Neuronal stem cell (in vitro differentiated cells): ENCODE measurements at regions not wholly inside any gene's neighbourhood (a gene's known extent, or its start where the extent isn't known, plus 50 kb on each side); places are given as distances from the start of the nearest gene placed in this dataset.

Experiments used
- DNase-seq: peaks from one replicate; pipeline ENCODE4 v3.0.0-alpha.2; 2013; ENCODE audit warnings: low spot score
- H2AFZ ChIP-seq: one replicate; pipeline ENCODE4 v1.6.1; 2013; ENCODE audit warnings: mild to moderate bottlenecking, low read length, inconsistent platforms
- H2AK5ac ChIP-seq: 2 replicates; pipeline ENCODE4 v1.6.1; 2013; ENCODE audit warnings: low read depth, mild to moderate bottlenecking, inconsistent platforms, low read length, moderate library complexity, mixed read lengths
- H2BK120ac ChIP-seq: 2 replicates; pipeline ENCODE4 v1.6.1; 2013; ENCODE audit warnings: low read depth, mild to moderate bottlenecking, inconsistent platforms, low read length, moderate library complexity, mixed read lengths
- H2BK12ac ChIP-seq: one replicate; pipeline ENCODE4 v1.6.1; 2013; ENCODE audit warnings: low read length, inconsistent platforms
- H2BK15ac ChIP-seq: 2 replicates; pipeline ENCODE4 v1.6.1; 2013; ENCODE audit warnings: mild to moderate bottlenecking, low read length, inconsistent platforms, mixed read lengths
- H2BK5ac ChIP-seq: one replicate; pipeline ENCODE4 v1.6.1; 2013; ENCODE audit warnings: inconsistent platforms, mild to moderate bottlenecking, low read length, moderate library complexity
- H3K14ac ChIP-seq: one replicate; pipeline ENCODE4 v1.6.1; 2013; ENCODE audit warnings: low read length, inconsistent platforms
- H3K18ac ChIP-seq: 2 replicates; pipeline ENCODE4 v1.6.1; 2013; ENCODE audit warnings: low read length, inconsistent platforms
- H3K23ac ChIP-seq: 2 replicates; pipeline ENCODE4 v1.6.1; 2013; ENCODE audit warnings: low read depth, mild to moderate bottlenecking, mixed read lengths, low read length, inconsistent platforms; ENCODE audit not compliant: poor library complexity
- H3K27ac ChIP-seq: replicated peaks from 3 replicates; pipeline ENCODE4 v1.5.1; 2013; ENCODE audit warnings: low read length, inconsistent platforms
- H3K27me3 ChIP-seq, 3 experiments: 2 replicates each; pipeline ENCODE4 v1.6.1; 2013; ENCODE audit warnings: low read length in 3 of 3, mild to moderate bottlenecking in 2 of 3, inconsistent platforms in 1 of 3, low read depth in 1 of 3, mixed read lengths in 1 of 3, moderate library complexity in 1 of 3; ENCODE audit not compliant: control insufficient read depth in 3 of 3, insufficient read depth in 3 of 3
- H3K36me3 ChIP-seq, 2 donors: replicated peaks in 1 of 2; 2 replicates each; pipeline ENCODE4 v1.6.1; 2013; ENCODE audit warnings: low read length in 2 of 2; ENCODE audit not compliant: control insufficient read depth in 2 of 2, insufficient read depth in 2 of 2
- H3K4ac ChIP-seq: 2 replicates; pipeline ENCODE4 v1.6.1; 2013; ENCODE audit warnings: inconsistent platforms, mild to moderate bottlenecking, low read length, moderate library complexity
- H3K4me1 ChIP-seq, 2 donors: 1 replicate in 1 of 2; 2 replicates in 1 of 2; pipeline ENCODE4 v1.6.1; 2013; ENCODE audit warnings: low read length in 2 of 2, low read depth in 1 of 2; ENCODE audit not compliant: control insufficient read depth in 2 of 2, insufficient read depth in 1 of 2
- H3K4me2 ChIP-seq: one replicate; pipeline ENCODE4 v1.6.1; 2013; ENCODE audit warnings: mild to moderate bottlenecking, low read length, inconsistent platforms; ENCODE audit not compliant: insufficient read depth, poor library complexity, severe bottlenecking
- H3K4me3 ChIP-seq, 2 donors: 2 replicates each; pipeline ENCODE4 v1.5.1; 2013; ENCODE audit warnings: low read length in 2 of 2, mild to moderate bottlenecking in 2 of 2, inconsistent platforms in 1 of 2, moderate library complexity in 1 of 2
- H3K79me1 ChIP-seq: one replicate; pipeline ENCODE4 v1.6.1; 2013; ENCODE audit warnings: low read depth, mild to moderate bottlenecking, inconsistent platforms, low read length, moderate library complexity
- H3K9ac ChIP-seq: one replicate; pipeline ENCODE4 v1.6.1; 2013; ENCODE audit warnings: mild to moderate bottlenecking, low read depth, low read length, inconsistent platforms; ENCODE audit not compliant: poor library complexity
- H3K9me3 ChIP-seq, 2 donors: replicated peaks in 1 of 2; 2 replicates each; pipeline versions ENCODE3 to v1.6.1; 2013; ENCODE audit warnings: low read length in 2 of 2, mild to moderate bottlenecking in 2 of 2, inconsistent platforms in 1 of 2, low read depth in 1 of 2, mixed read lengths in 1 of 2, moderate library complexity in 1 of 2; ENCODE audit not compliant: control insufficient read depth in 2 of 2, insufficient read depth in 1 of 2
- H4K8ac ChIP-seq: one replicate; pipeline ENCODE4 v1.6.1; 2013; ENCODE audit warnings: low read depth, mild to moderate bottlenecking, inconsistent platforms, low read length, moderate library complexity
- H4K91ac ChIP-seq: one replicate; pipeline ENCODE4 v1.6.1; 2013; ENCODE audit warnings: low read length, low read depth, mild to moderate bottlenecking, inconsistent platforms; ENCODE audit not compliant: poor library complexity
- WGBS, 2 donors: extraction: QIAGEN DNeasy Blood & Tissue Kit; methylation state at CpG; one replicate each; pipeline ENCODE4 v1.1.7; 2013; ENCODE audit warnings: missing lambda C conversion rate in 2 of 2, mixed read lengths in 1 of 2; ENCODE audit not compliant: insufficient read length in 2 of 2, insufficient replicate concordance in 1 of 2; ENCODE audit errors: extremely low coverage in 2 of 2; 5-methylcytosine and 5-hydroxymethylcytosine counted together

DNA sequence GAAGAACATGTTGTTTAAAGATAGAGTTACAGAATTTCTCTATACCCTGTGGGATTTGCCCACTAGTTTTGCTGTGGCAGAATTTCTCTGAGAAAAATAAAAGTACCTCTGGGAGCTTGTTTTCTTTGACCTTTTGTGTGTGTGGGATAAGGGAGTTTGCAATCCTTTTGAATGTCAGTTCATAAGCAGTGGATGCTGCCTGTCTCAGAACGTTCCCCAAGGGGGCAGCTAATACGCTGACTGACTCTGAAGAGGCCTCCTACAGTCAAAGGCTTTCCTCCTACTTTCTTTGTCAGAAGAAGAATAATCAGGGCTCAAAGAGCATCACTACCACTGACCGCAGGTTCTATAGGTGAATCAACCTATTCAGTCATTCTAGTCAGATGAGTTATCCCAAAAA, 140.6 kb downstream of the AASDHPPT start:
- Histone ChIP-seq H3K4me1 (peaks cover 0 to 3% of the 10 kb centered on the region in 2 donors), H3K4ac (no peak overlapping the region), H2BK120ac (no peak overlapping the region), H3K14ac (no peak overlapping the region), H3K36me3 (no peaks in the 10 kb centered on the region), H2AK5ac (no peak overlapping the region), H2BK5ac (no peak overlapping the region), H4K91ac (no peak overlapping the region), H3K23ac (no peak overlapping the region), H3K4me2 (no peak overlapping the region), H2BK12ac (no peak overlapping the region), H3K27me3 (no peaks in the 10 kb centered on the region), H3K18ac (no peak overlapping the region), H4K8ac (no peak overlapping the region), H3K9ac (no peak overlapping the region), H3K27ac (no peak overlapping the region), H2AFZ (no peak overlapping the region), H3K79me1 (no peaks in the 10 kb centered on the region), H2BK15ac (no peak overlapping the region), H3K9me3 (peaks cover 0 to 8% of the 10 kb centered on the region in 2 donors), H3K4me3 (no peak overlapping the region)
- WGBS, 2 donors = no CpG with 5 or more reads among the region's 3 CpGs
- peak; percentile 14 for DNase-seq

DNA sequence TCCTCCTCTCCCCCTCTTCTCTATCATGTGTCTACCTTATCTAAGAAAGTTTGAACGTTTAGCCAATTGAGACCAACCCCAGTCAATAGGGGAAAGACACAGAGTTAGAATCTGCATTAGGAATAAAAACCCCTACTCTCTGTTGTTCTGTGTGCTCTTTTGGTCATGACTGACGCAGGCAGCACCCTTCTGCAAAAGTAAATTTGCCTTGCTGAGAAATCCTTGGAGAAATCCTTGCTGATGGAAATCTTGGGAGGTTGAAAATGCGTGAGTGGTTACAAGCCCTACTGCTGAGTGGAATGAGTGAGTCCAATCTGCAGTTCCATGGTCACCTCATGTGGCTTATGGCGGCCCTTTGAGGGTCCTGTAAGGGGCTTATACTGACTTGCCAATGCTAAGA, 145.2 kb downstream of the AASDHPPT start:
- H3K79me1 ChIP-seq = no peaks in the 10 kb centered on the region
- no peak overlapping the region for H2AFZ ChIP-seq
- H3K14ac ChIP-seq = no peak overlapping the region
- H3K36me3 ChIP-seq = no peaks in the 10 kb centered on the region
- no peak overlapping the region for H2BK12ac ChIP-seq
- H3K9ac ChIP-seq = no peak overlapping the region
- H3K4me1 ChIP-seq = peaks cover 0 to 3% of the 10 kb centered on the region in 2 donors
- H3K23ac ChIP-seq = no peak overlapping the region
- H2BK120ac ChIP-seq = no peak overlapping the region
- WGBS, 2 donors = no CpG with 5 or more reads among the region's 4 CpGs
- H3K4ac ChIP-seq = no peak overlapping the region
- no peak overlapping the region for H2AK5ac ChIP-seq
- no peak overlapping the region for H2BK5ac ChIP-seq
- no peak overlapping the region for H3K4me3 ChIP-seq
- no peak for DNase-seq
- no peak overlapping the region for H4K8ac ChIP-seq
- H3K18ac ChIP-seq = no peak overlapping the region
- H3K27me3 ChIP-seq = peaks cover 0 to 2% (median 0%) of the 10 kb centered on the region in 3 experiments
- H3K4me2 ChIP-seq = no peak overlapping the region
- H3K9me3 ChIP-seq = peaks cover 0 to 15% of the 10 kb centered on the region in 2 donors
- no peak overlapping the region for H3K27ac ChIP-seq
- no peak overlapping the region for H4K91ac ChIP-seq
- H2BK15ac ChIP-seq = no peak overlapping the region

DNA sequence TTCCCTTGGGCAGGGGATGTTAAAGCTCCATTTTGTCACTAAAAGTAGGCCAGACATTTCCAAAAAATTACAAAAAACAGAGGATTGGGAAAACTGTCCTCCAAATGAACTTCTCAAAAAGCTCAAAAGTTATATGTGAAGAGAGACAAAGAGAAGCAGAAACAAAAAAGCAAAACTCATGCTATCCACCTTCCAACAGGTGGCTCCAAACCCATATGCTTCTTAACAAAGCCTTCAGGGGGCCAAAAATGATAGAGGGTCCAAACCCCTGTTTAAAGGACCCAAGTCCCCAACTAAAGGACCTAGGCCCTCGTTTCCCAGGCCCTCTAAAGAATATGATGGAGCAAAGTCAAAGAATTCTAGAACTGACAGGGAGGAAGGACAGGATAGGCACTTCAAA, 146.7 kb downstream of the AASDHPPT start:
- Histone ChIP-seq H3K4me3 (no peak overlapping the region), H3K27ac (no peak overlapping the region), H2BK120ac (no peak overlapping the region), H2AK5ac (no peak overlapping the region), H4K91ac (no peak overlapping the region), H3K4ac (no peak overlapping the region), H2BK5ac (no peak overlapping the region), H3K14ac (no peak overlapping the region), H3K18ac (no peak overlapping the region), H2BK15ac (no peak overlapping the region), H3K4me2 (no peak overlapping the region), H3K4me1 (no peaks in the 10 kb centered on the region), H3K9me3 (peaks cover 0 to 18% of the 10 kb centered on the region in 2 donors), H3K79me1 (no peaks in the 10 kb centered on the region), H3K36me3 (no peaks in the 10 kb centered on the region), H3K23ac (no peak overlapping the region), H4K8ac (no peak overlapping the region), H3K27me3 (peaks cover 0 to 2% (median 0%) of the 10 kb centered on the region in 3 experiments), H3K9ac (no peak overlapping the region), H2BK12ac (no peak overlapping the region), H2AFZ (no peak overlapping the region)
- WGBS, 2 donors = no CpG with 5 or more reads among the region's 1 CpG
- no peak for DNase-seq

DNA sequence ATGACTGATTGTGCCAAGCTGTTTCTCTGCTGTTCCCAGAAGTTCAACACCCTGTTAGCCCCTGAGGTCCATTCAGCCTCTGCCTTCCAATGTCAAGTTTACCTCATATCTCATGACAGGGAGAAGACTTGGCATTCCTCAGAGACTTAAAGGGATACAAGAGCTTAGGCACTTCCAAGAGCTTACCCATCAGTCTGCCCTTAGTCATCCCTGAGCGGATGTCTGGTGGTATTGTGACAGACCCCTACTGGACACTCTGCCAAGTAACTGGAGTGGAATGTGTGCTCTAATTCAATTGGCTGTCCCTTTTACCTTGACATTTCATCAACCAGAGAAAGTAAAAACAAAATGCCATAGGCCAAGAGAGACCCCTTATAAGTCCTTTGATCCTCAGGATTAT, 151.5 kb downstream of the AASDHPPT start:
- H2BK15ac ChIP-seq = no peak overlapping the region
- H2BK5ac ChIP-seq = no peak overlapping the region
- no peak overlapping the region for H2BK120ac ChIP-seq
- H2AFZ ChIP-seq = no peak overlapping the region
- no peak overlapping the region for H4K8ac ChIP-seq
- H4K91ac ChIP-seq = no peak overlapping the region
- H3K23ac ChIP-seq = no peak overlapping the region
- no CpG with 5 or more reads among the region's 1 CpG for WGBS, 2 donors
- no peak overlapping the region for H3K4ac ChIP-seq
- H3K79me1 ChIP-seq = no peaks in the 10 kb centered on the region
- H3K14ac ChIP-seq = no peak overlapping the region
- peaks cover 0 to 2% (median 0%) of the 10 kb centered on the region in 3 experiments for H3K27me3 ChIP-seq
- no peak overlapping the region for H3K9ac ChIP-seq
- no peak overlapping the region for H3K27ac ChIP-seq
- H3K36me3 ChIP-seq = no peaks in the 10 kb centered on the region
- no peak overlapping the region for H3K4me3 ChIP-seq
- H3K18ac ChIP-seq = no peak overlapping the region
- no peak overlapping the region for H2BK12ac ChIP-seq
- no peak for DNase-seq
- H3K4me1 ChIP-seq = no peaks in the 10 kb centered on the region
- H3K4me2 ChIP-seq = no peak overlapping the region
- H3K9me3 ChIP-seq = peaks cover 0 to 6% of the 10 kb centered on the region in 2 donors
- H2AK5ac ChIP-seq = no peak overlapping the region
